HepG2 (cell line): ENCODE measurements at regions not wholly inside any gene's neighbourhood (a gene's known extent, or its start where the extent isn't known, plus 50 kb on each side); places are given as distances from the start of the nearest gene placed in this dataset.

Source experiments
- ATAC-seq: fragments of 200-7000 bp; cut with Tn5 transposase; 3 replicates; pipeline ENCODE4 v1.9.1; 2020; ENCODE audit warnings: mild to moderate bottlenecking, moderate library complexity
- BruUV-seq: library from RNA; stranded (reverse); fragments of 400-500 nt; replicated peaks from 2 replicates; lab custom pipeline; 2021; lab: Mats Ljungman, UMichigan
- CTCF ChIA-PET: fragments of 300-600 bp; formaldehyde crosslinking; extraction: SDS; loops from one replicate; lab custom pipeline; 2021; ENCODE audit warnings: low total read pairs, inconsistent platforms, low intra/inter-chr PET ratio; lab: Yijun Ruan, JAX
- POLR2A ChIA-PET: fragments of 350-600 bp; sonication (Branson Sonifier 250); formaldehyde crosslinking; loops from one replicate; lab custom pipeline; 2020; ENCODE audit warnings: antibody characterized with exemption, inconsistent platforms; lab: Yijun Ruan, JAX
- DNase-seq: peaks from one replicate; pipeline ENCODE4 v3.0.0-alpha.2; 2015; ENCODE audit warnings: low spot score
- FAIRE-seq: peaks from 3 replicates; lab custom pipeline; 2011; peaks lifted over from hg19 to GRCh38; lab: Jason Lieb, UNC
- H2AFZ ChIP-seq: one replicate; pipeline ENCODE4 v1.6.1; 2011; ENCODE audit warnings: low read length, inconsistent platforms
- H3K27ac ChIP-seq: fragments of 300-600 bp; 3 replicates; pipeline ENCODE4 v1.8.0; 2011; ENCODE audit warnings: mixed run types, mild to moderate bottlenecking, mixed read lengths, low read length, inconsistent platforms; ENCODE audit not compliant: insufficient read depth; ENCODE audit errors: extremely low read length
- H3K27me3 ChIP-seq, 2 experiments: fragments of 200-600 bp in 1 of 2; 2 replicates in 1 of 2; 3 replicates in 1 of 2; pipeline versions ENCODE4 v1.6.0 to v1.8.0; 2011; ENCODE audit warnings: low read length in 2 of 2, mild to moderate bottlenecking in 2 of 2, moderate library complexity in 2 of 2, inconsistent platforms in 1 of 2; ENCODE audit not compliant: insufficient read depth in 2 of 2, control insufficient read depth in 1 of 2
- H3K36me3 ChIP-seq, 2 experiments: fragments of 200-600 bp in 1 of 2; replicated peaks in 1 of 2; 2 replicates in 1 of 2; 3 replicates in 1 of 2; pipeline versions ENCODE4 v1.5.1 to v1.8.0; 2011; ENCODE audit warnings: low read length in 2 of 2, inconsistent platforms in 1 of 2; ENCODE audit not compliant: insufficient read depth in 2 of 2, control insufficient read depth in 1 of 2
- H3K4me1 ChIP-seq: 2 replicates; pipeline ENCODE4 v1.5.1; 2012; ENCODE audit warnings: low read length, inconsistent platforms; ENCODE audit not compliant: insufficient read depth
- H3K4me2 ChIP-seq: 2 replicates; pipeline ENCODE4 v1.6.0; 2011; ENCODE audit warnings: low read depth, low read length, inconsistent platforms
- H3K4me3 ChIP-seq, 3 experiments: fragments of 200-600 bp in 1 of 3; sonication (generic), shearing (Covaris generic) in 1 of 3; replicated peaks in 1 of 3; 2 replicates each; pipeline ENCODE4 v1.5.1; 2011 to 2016; ENCODE audit warnings: low read length in 3 of 3, inconsistent platforms in 2 of 3, low read depth in 2 of 3, mild to moderate bottlenecking in 2 of 3, control low read depth in 1 of 3, mixed read lengths in 1 of 3; ENCODE audit not compliant: insufficient read depth in 1 of 3
- H3K79me2 ChIP-seq: one replicate; pipeline ENCODE4 v1.6.1; 2011; ENCODE audit warnings: low read length, inconsistent platforms; ENCODE audit not compliant: insufficient read depth
- H3K9ac ChIP-seq: 2 replicates; pipeline ENCODE4 v1.6.0; 2011; ENCODE audit warnings: mild to moderate bottlenecking, low read depth, low read length, inconsistent platforms; ENCODE audit not compliant: insufficient read depth
- H3K9me3 ChIP-seq: 2 replicates; pipeline ENCODE4 v1.5.1; 2012; ENCODE audit warnings: mild to moderate bottlenecking, low read length
- H4K20me1 ChIP-seq: 2 replicates; pipeline ENCODE4 v1.6.0; 2011; ENCODE audit warnings: inconsistent platforms, mild to moderate bottlenecking, low read length, moderate library complexity; ENCODE audit not compliant: insufficient read depth
- ARNTL ChIP-seq: sonication (generic); formaldehyde crosslinking; IDR thresholded peaks from 2 replicates; pipeline ENCODE4 v1.4.0; 2020; ENCODE audit warnings: mild to moderate bottlenecking, missing genetic modification reagents
- ATF7 ChIP-seq, 2 experiments: fragments of 450-650 bp in 1 of 2; sonication (generic) in 1 of 2; formaldehyde crosslinking in 1 of 2; IDR thresholded peaks; 2 replicates each; pipeline versions ENCODE4 v1.4.0 to v1.6.1; 2016 to 2020; ENCODE audit warnings: antibody characterized with exemption in 1 of 2, mild to moderate bottlenecking in 1 of 2, missing genetic modification reagents in 1 of 2
- CBX5 ChIP-seq: sonication (generic); formaldehyde crosslinking; IDR thresholded peaks from 2 replicates; pipeline ENCODE4 v1.4.0; 2020; ENCODE audit warnings: missing genetic modification reagents, borderline replicate concordance
- FOXO4 ChIP-seq: sonication (generic); formaldehyde crosslinking; conservative IDR thresholded peaks from 2 replicates; pipeline ENCODE4 v1.8.1; 2023; ENCODE audit warnings: missing genetic modification reagents
- GABPB1 ChIP-seq: IDR thresholded peaks from 2 replicates; pipeline ENCODE4 v1.6.1; 2016; ENCODE audit warnings: mild to moderate bottlenecking, missing genetic modification reagents, moderate library complexity, missing compliant biosample characterization
- IKZF5 ChIP-seq: IDR thresholded peaks from 2 replicates; pipeline ENCODE4 v1.6.1; 2018; ENCODE audit warnings: missing genetic modification reagents, mild to moderate bottlenecking, missing compliant biosample characterization
- PATZ1 ChIP-seq: sonication (generic); formaldehyde crosslinking; IDR thresholded peaks from 2 replicates; pipeline ENCODE4 v1.4.0; 2020; ENCODE audit warnings: missing genetic modification reagents
- PREB ChIP-seq: sonication (generic); formaldehyde crosslinking; IDR thresholded peaks from 2 replicates; pipeline ENCODE4 v1.4.0; 2020; ENCODE audit warnings: missing genetic modification reagents
- RAD21 ChIP-seq: fragments of 450-650 bp; formaldehyde crosslinking; IDR thresholded peaks from 2 replicates; pipeline ENCODE4 v1.5.0; 2020; ENCODE audit warnings: mild to moderate bottlenecking
- SIN3A ChIP-seq: IDR thresholded peaks from 2 replicates; pipeline ENCODE4 v1.6.1; 2011; ENCODE audit warnings: low read depth, mild to moderate bottlenecking, control low read depth, low read length, borderline replicate concordance
- ZEB1 ChIP-seq: IDR thresholded peaks from 2 replicates; pipeline ENCODE4 v1.6.1; 2012; ENCODE audit warnings: mild to moderate bottlenecking, low read depth, inconsistent platforms; ENCODE audit not compliant: insufficient replicate concordance
- ZNF446 ChIP-seq: sonication (generic); formaldehyde crosslinking; IDR thresholded peaks from 2 replicates; pipeline ENCODE4 v1.5.0; 2020; ENCODE audit warnings: mild to moderate bottlenecking, missing genetic modification reagents
- ZNF513 ChIP-seq: sonication (generic); formaldehyde crosslinking; conservative IDR thresholded peaks from 2 replicates; pipeline ENCODE4 v1.5.0; 2020; ENCODE audit warnings: missing genetic modification reagents
- ZNF747 ChIP-seq: sonication (generic); formaldehyde crosslinking; IDR thresholded peaks from 2 replicates; pipeline ENCODE4 v1.8.1; 2023; ENCODE audit warnings: missing genetic modification reagents, mild to moderate bottlenecking, borderline replicate concordance
- WGBS: methylation state at CpG from one replicate; pipeline ENCODE4 v1.1.6; 2017; ENCODE audit warnings: low lambda C conversion rate; 5-methylcytosine and 5-hydroxymethylcytosine counted together
- in situ Hi-C: cut with HindIII; loops from 2 replicates; pipeline ENCODE4 v1.10.0; 2017; ENCODE audit warnings: low pct_unique_long_range_greater_than_20kb; ENCODE audit not compliant: extremely low pct_ligation_motif_present
- intact Hi-C: fragments of 100-400 bp; cut with micrococcal nuclease; formaldehyde crosslinking; loops from one replicate; pipeline ENCODE4 v1.10.0; 2022; ENCODE audit not compliant: unreplicated experiment

- CTCF ChIA-PET = no interaction called here
- Histone ChIP-seq H2AFZ (no peak overlapping the region), H4K20me1 (no peaks in the 10 kb centered on the region), H3K27me3 (peaks cover 8 to 69% of the 10 kb centered on the region in 2 experiments), H3K4me2 (no peak overlapping the region), H3K9me3 (no peaks in the 10 kb centered on the region), H3K4me1 (no peaks in the 10 kb centered on the region), H3K4me3 (no peak overlapping the region), H3K9ac (no peak overlapping the region), H3K36me3 (no peaks in the 10 kb centered on the region), H3K79me2 (no peaks in the 10 kb centered on the region), H3K27ac (no peak overlapping the region)
- TF ChIP-seq FOXO4 (CRISPR knock-in tag) (no peak), ARNTL (no peak), PATZ1 (CRISPR knock-in tag) (no peak), ZNF446 (no peak), ZNF747 (CRISPR knock-in tag) (no peak), ZNF513 (no peak), RAD21 (CRISPR knock-in tag) (no peak), GABPB1 (CRISPR knock-in tag) (no peak), SIN3A (no peak), CBX5 (no peak), PREB (no peak), ATF7 (IDR thresholded peaks at IDR 0.05) (no peak), ATF7 (CRISPR knock-in tag; IDR thresholded peaks at IDR 0.05) (no peak), ZEB1 (no peak), IKZF5 (CRISPR knock-in tag) (no peak)
- FAIRE-seq (no peak), DNase-seq (no peak), ATAC-seq (no peak)
- intact Hi-C loops (no loop called here), in situ Hi-C loops (no loop called here)
- BruUV-seq = no TSS peak
- WGBS = 51% methylated on average over 22 of the region's 23 CpGs
- POLR2A ChIA-PET = no interaction called here
These were observed 69.1 kb upstream of the CTDP1 start for GRCh38 chr18:79610461-79611039.
